ENCODE measurements at regions not wholly inside any gene's neighbourhood (a gene's known extent, or its start where the extent isn't known, plus 50 kb on each side); places are given as distances from the start of the nearest gene placed in this dataset.

DNA sequence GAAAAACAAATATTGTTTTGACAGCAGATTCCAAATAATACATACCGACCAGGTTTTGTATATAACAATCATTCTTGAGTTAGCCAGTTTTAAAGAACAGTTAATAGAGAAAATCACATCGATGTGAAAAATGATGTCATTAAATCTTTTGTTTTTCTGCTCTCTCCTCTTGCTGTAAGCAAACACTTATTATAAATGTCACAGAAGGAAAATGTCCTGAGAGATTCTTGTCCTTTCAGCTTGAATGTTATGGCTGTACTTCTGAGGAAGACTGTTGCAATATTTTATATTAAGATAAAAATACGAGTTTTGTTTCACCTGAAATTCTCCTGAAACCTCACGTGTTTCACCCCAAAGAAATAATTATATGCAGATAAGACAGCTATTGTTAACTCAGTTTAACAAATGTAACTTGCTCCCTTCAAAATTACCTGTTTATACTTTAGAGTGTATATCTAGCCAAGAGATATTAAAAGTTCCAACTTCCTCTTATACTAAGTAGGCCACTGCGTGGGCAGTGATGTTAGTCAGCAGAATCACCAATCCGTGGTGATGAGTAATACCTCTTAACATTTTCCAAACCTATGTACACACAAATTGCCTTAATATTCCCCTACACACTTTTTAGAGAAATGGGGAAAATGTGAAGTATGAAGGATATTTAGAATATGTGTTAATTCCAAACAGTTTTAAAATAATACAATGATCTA, 1111.4 kb upstream of the CITED2 start (continued):
- TF ChIP-seq, protein P1, sequence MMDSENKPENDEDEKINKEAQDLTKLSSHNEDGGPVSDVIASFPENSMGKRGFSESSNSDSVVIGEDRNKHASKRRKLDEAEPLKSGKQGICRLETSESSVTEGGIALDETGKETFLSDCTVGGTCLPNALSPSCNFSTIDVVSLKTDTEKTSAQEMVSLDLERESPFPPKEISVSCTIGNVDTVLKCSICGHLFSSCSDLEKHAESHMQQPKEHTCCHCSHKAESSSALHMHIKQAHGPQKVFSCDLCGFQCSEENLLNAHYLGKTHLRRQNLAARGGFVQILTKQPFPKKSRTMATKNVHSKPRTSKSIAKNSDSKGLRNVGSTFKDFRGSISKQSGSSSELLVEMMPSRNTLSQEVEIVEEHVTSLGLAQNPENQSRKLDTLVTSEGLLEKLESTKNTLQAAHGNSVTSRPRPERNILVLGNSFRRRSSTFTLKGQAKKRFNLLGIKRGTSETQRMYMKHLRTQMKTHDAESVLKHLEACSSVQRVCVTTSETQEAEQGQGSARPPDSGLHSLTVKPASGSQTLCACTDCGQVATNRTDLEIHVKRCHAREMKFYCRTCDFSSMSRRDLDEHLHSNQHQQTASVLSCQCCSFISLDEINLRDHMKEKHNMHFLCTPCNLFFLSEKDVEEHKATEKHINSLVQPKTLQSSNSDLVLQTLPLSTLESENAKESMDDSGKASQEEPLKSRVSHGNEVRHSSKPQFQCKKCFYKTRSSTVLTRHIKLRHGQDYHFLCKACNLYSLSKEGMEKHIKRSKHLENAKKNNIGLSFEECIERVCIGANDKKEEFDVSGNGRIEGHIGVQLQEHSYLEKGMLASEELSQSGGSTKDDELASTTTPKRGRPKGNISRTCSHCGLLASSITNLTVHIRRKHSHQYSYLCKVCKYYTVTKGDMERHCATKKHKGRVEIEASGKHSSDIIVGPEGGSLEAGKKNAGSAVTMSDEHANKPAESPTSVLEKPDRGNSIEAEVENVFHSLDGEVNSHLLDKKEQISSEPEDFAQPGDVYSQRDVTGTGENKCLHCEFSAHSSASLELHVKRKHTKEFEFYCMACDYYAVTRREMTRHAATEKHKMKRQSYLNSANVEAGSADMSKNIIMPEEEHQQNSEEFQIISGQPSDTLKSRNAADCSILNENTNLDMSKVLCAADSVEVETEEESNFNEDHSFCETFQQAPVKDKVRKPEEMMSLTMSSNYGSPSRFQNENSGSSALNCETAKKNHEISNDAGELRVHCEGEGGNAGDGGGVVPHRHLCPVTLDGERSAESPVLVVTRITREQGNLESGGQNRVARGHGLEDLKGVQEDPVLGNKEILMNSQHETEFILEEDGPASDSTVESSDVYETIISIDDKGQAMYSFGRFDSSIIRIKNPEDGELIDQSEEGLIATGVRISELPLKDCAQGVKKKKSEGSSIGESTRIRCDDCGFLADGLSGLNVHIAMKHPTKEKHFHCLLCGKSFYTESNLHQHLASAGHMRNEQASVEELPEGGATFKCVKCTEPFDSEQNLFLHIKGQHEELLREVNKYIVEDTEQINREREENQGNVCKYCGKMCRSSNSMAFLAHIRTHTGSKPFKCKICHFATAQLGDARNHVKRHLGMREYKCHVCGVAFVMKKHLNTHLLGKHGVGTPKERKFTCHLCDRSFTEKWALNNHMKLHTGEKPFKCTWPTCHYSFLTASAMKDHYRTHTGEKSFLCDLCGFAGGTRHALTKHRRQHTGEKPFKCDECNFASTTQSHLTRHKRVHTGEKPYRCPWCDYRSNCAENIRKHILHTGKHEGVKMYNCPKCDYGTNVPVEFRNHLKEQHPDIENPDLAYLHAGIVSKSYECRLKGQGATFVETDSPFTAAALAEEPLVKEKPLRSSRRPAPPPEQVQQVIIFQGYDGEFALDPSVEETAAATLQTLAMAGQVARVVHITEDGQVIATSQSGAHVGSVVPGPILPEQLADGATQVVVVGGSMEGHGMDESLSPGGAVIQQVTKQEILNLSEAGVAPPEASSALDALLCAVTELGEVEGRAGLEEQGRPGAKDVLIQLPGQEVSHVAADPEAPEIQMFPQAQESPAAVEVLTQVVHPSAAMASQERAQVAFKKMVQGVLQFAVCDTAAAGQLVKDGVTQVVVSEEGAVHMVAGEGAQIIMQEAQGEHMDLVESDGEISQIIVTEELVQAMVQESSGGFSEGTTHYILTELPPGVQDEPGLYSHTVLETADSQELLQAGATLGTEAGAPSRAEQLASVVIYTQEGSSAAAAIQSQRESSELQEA (IDR thresholded peaks at IDR 0.05; ENCODE audit: low read depth) = no peak
- TF ChIP-seq HNRNPH1 (optimal IDR thresholded peaks at IDR 0.05; ENCODE audit: low read depth, low read length) = no peak
- TF ChIP-seq C11orf30 (IDR thresholded peaks at IDR 0.05; ENCODE audit: low read depth) = peak; percentile 55
- no peak for TF ChIP-seq CREBBP (IDR thresholded peaks at IDR 0.05; ENCODE audit: low read depth, low read length)
- TF ChIP-seq ZNF253 (CRISPR knock-in tag; conservative IDR thresholded peaks at IDR 0.05) = no peak
- no peak for TF ChIP-seq MEF2D (tag; conservative IDR thresholded peaks at IDR 0.05; ENCODE audit: low read depth)
- no peak for TF ChIP-seq KDM2B (CRISPR knock-in tag; IDR thresholded peaks at IDR 0.05)
- TF ChIP-seq TFAM (CRISPR knock-in tag; conservative IDR thresholded peaks at IDR 0.05) = no peak
- no peak for TF ChIP-seq ZNF347 (CRISPR knock-in tag; IDR thresholded peaks at IDR 0.05; ENCODE audit: low read depth)
- TF ChIP-seq, protein P2, sequence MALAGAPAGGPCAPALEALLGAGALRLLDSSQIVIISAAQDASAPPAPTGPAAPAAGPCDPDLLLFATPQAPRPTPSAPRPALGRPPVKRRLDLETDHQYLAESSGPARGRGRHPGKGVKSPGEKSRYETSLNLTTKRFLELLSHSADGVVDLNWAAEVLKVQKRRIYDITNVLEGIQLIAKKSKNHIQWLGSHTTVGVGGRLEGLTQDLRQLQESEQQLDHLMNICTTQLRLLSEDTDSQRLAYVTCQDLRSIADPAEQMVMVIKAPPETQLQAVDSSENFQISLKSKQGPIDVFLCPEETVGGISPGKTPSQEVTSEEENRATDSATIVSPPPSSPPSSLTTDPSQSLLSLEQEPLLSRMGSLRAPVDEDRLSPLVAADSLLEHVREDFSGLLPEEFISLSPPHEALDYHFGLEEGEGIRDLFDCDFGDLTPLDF (CRISPR knock-in tag; IDR thresholded peaks at IDR 0.05) = no peak
- peak; percentile 12 for TF ChIP-seq DACH1 (IDR thresholded peaks at IDR 0.05; ENCODE audit: partially characterized antibody)
- TF ChIP-seq FOSL1 (tag; conservative IDR thresholded peaks at IDR 0.05) = peak; percentile 86
- TF ChIP-seq PRPF4 (IDR thresholded peaks at IDR 0.05; ENCODE audit: insufficient read depth, low read depth, low read length, poor library complexity, severe bottlenecking) = no peak
- no peak for TF ChIP-seq NRF1 (conservative IDR thresholded peaks at IDR 0.05 in 1 of 2, IDR thresholded peaks at IDR 0.05 in 1 of 2)
- no peak for TF ChIP-seq ZNF668 (CRISPR knock-in tag; IDR thresholded peaks at IDR 0.05)
- TF ChIP-seq ZZZ3 (IDR thresholded peaks at IDR 0.05) = no peak
- no peak for TF ChIP-seq KHSRP (IDR thresholded peaks at IDR 0.05)
- TF ChIP-seq, protein P3, sequence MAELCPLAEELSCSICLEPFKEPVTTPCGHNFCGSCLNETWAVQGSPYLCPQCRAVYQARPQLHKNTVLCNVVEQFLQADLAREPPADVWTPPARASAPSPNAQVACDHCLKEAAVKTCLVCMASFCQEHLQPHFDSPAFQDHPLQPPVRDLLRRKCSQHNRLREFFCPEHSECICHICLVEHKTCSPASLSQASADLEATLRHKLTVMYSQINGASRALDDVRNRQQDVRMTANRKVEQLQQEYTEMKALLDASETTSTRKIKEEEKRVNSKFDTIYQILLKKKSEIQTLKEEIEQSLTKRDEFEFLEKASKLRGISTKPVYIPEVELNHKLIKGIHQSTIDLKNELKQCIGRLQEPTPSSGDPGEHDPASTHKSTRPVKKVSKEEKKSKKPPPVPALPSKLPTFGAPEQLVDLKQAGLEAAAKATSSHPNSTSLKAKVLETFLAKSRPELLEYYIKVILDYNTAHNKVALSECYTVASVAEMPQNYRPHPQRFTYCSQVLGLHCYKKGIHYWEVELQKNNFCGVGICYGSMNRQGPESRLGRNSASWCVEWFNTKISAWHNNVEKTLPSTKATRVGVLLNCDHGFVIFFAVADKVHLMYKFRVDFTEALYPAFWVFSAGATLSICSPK (IDR thresholded peaks at IDR 0.05; ENCODE audit: borderline replicate concordance) = no peak
- TF ChIP-seq ZFP1 (CRISPR knock-in tag; IDR thresholded peaks at IDR 0.05) = no peak

Data from K562 (cell line).